Neural cell (in vitro differentiated cells): ENCODE measurements at regions not wholly inside any gene's neighbourhood (a gene's known extent, or its start where the extent isn't known, plus 50 kb on each side); places are given as distances from the start of the nearest gene placed in this dataset.

ENCODE experiments used
- CTCF ChIP-seq: fragments of 450-650 bp; IDR thresholded peaks from 2 replicates; pipeline ENCODE4 v1.5.1; 2014; ENCODE audit warnings: antibody characterized with exemption, mild to moderate bottlenecking, moderate library complexity; ENCODE audit not compliant: poor library complexity, severe bottlenecking
- POLR2AphosphoS5 ChIP-seq: IDR thresholded peaks from 2 replicates; pipeline ENCODE4 v1.6.1; 2012
- RAD21 ChIP-seq: fragments of 450-650 bp; conservative IDR thresholded peaks from 2 replicates; pipeline ENCODE4 v1.6.1; 2014; ENCODE audit warnings: antibody characterized with exemption, mild to moderate bottlenecking, moderate library complexity

- TF ChIP-seq RAD21, result no peak
- no peak for TF ChIP-seq CTCF
- TF ChIP-seq POLR2AphosphoS5, result no peak
Observed at GRCh38 chr5:82673057-82673809, 395.1 kb upstream of the RPS23 start.
